GM19025 (cell line): ENCODE measurements at regions not wholly inside any gene's neighbourhood (a gene's known extent, or its start where the extent isn't known, plus 50 kb on each side); places are given as distances from the start of the nearest gene placed in this dataset.
"Not testable (repeated sequence)": the region's sequence is repeated elsewhere in the genome, so short reads cannot be mapped to it uniquely, and the experiment has no call there.

Experiments
- ATAC-seq: cut with Tn5 transposase; IDR thresholded peaks from one replicate; pipeline ENCODE4 v1.9.1; 2021; ENCODE audit warnings: mild to moderate bottlenecking, low read depth, moderate library complexity; ENCODE audit not compliant: unreplicated experiment

GRCh38 chr10:26355241-26355640, 82.9 kb upstream of the APBB1IP start:
- no peak for ATAC-seq

- peak; percentile 81 for ATAC-seq
Measured at GRCh38 chr10:26357203-26357602, 80.9 kb upstream of the APBB1IP start.

DNA sequence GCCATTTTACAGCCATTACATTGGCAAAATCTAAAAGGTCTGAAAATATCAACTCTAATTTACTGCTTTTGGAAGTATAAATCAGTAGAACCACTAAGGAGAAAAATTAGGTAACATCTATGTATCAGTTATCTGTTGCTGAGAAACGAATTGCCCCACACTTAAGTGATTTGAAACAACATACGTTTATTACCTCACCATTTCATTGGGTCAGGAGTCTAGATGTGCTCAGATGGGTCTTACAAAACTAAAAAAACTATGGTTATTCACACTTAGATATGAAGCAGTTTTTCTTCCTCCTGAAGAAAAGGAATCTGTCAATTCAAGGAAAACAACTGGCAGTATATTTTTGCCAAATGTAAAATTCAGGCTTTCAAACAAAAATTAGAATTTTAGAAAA, 80.1 kb upstream of the APBB1IP start:
- ATAC-seq, result no peak

DNA sequence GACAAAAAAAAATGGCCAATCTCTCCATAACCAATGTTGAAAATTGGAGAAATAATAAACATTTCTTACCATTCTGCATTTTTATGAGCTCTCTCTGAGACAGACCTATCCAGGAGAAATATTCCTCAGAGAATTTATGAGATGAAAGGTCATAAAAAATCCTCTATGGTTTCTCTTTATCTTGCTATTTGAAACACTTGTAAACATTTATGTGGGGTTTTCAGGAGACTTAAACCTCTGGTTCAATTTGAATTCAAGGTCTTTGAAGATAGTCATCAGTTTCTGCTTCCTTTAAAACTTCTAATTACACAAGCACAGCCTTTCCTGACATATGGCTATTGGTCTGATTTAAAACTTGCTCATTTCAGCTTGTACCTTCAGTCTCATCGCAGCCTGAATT, 78.5 kb upstream of the APBB1IP start:
- no peak for ATAC-seq

GRCh38 chr10:26361351-26361750, 76.8 kb upstream of the APBB1IP start:
- ATAC-seq, result no peak

DNA sequence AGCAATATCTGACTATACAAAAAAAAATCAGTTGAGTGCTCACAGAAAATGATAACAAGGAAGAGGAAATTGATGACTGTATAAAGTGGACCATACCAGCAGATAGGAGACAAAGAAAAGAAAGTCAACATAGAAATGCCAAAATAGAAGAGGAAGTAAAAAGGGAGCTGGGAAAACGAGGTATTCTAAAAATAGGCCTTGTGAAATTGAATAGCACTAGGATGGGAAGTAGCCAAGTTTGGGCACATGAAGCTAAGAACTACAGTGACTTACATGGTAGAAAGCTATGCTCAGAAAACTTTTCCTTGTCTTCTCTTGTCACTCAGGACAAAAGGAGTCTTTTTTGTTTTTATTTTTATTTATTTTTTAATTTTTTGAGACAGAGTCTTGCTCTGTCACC, 76.2 kb upstream of the APBB1IP start:
- no peak for ATAC-seq

- ATAC-seq, result no peak
Measured at GRCh38 chr10:26365681-26366358, 72.3 kb upstream of the APBB1IP start.

DNA sequence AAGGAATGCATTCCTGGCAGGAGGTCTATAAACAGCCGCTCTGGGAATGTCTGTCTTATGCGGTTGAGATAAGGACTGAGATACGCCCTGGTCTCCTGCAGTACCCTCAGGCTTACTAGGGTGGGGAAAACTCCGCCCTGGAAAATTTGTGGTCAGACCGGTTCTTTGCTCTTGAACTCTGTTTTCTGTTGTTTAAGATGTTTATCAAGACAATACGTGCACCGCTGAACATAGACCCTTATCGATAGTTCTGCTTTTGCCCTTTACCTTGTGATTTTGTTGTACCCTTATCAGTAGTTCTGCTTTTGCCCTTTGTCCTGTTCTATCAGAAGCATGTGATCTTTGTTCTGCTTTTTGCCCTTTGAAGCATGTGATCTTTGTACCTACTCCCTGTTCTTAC, 71.1 kb upstream of the APBB1IP start:
- not testable (repeated sequence) for ATAC-seq

DNA sequence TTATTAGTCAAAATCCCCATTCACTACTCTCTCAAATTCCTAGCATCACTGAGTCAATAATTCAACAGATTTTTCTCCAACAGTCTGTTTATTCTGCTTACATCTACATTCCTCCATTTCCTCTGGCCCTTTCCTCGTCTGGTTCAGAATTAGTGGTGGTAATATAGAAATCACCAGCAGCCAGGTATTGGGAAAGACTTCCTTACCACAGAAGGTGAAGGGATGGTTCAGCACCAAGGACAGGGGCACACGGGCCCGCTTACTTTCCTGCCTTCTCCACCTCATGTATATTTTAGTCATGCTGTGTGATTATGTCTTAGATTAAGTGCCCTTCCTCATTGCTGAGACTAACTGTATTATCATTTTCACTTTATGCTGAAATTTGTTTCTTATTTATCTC, 70.4 kb upstream of the APBB1IP start:
- ATAC-seq, result no peak

DNA sequence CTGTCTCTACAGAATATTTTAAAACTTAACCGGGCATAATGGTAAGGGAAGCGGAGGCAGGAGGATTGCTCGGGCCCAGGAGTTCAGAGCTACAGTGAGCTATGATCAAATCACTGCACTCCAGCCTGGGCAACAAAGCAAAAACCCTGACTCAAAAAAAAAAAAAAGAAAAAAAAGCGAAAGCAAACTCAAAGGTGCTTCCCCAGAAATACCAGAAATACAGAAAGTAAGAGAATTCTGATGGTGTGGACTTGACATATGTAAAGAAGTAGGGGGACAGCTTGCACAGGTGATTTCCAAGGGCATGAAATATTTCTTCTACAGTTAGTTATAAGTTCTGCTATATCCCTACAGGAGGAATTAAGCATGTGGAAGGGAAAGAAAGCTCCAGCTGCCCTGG, 69.7 kb upstream of the APBB1IP start:
- ATAC-seq, result peak; percentile 67

- ATAC-seq, result peak; percentile 45
Measured at GRCh38 chr10:26372513-26373354, 65.4 kb upstream of the APBB1IP start.

DNA sequence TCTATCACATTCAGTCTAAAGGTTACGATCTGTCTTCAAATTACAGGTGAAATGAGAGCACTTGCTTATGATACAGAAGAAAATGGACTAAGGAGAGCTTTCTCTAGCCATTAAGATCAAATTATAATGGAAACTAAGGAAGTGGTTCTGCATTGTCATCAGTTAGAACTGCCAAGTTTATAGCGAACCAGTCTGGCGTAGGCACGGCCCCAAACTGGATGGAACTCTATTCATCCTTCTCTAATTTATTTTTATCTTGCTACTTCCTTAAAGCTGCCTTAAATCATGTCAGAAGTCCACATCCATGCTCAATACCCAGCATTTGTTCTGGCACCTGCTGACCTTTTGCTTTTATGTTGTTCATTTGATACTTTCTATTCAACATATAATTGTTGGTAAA, 63.7 kb upstream of the APBB1IP start:
- ATAC-seq, result no peak

GRCh38 chr10:26377224-26377810, 60.8 kb upstream of the APBB1IP start:
- ATAC-seq, result not testable (repeated sequence)

GRCh38 chr10:26378861-26379294, 59.3 kb upstream of the APBB1IP start:
- ATAC-seq, result no peak

DNA sequence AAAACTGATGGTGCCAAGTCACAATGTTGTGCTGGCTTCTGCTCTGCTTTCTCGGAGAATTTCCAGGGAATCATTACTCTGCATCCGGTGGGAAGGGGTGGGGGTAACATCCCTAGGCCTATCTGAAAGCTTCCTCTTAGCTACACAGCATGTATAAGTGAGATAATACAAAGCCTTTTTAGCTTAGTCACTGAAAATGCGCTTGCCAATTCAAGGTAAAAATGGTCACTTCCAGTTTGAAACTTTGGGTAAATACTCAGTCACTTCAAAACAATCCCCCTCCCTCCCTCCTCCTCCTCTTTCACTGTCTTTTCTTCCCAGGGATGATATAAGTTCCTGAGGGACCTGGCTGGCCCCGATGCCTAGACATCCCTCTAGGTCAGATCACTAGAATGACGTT, 57.3 kb upstream of the APBB1IP start:
- no peak for ATAC-seq

GRCh38 chr10:26381986-26382385, 56.2 kb upstream of the APBB1IP start:
- no peak for ATAC-seq

GRCh38 chr10:26384600-26384999, 53.5 kb upstream of the APBB1IP start:
- ATAC-seq, result no peak

DNA sequence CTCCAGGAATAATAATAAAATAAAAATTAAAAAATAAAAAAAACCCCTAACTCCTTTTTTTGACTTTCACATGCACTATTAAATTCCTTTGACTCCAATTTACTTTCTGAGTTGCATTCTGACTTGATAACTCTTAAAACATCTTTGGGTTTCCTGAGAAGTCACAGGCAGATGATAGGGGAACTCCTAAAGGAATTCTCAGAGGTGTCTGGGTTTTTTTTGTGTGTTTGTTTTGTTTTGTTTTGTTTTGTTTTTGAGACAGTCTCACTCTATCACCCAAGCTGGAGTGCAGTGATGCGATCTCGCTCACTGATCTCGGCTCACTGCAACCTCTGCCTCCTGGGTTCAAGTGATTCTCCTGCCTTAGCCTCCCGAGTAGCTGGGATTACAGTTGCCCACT, 52.7 kb upstream of the APBB1IP start:
- no peak for ATAC-seq

GRCh38 chr10:26386781-26387180, 51.4 kb upstream of the APBB1IP start:
- peak; percentile 54 for ATAC-seq
